IPS-18a (cell line): ENCODE measurements at regions not wholly inside any gene's neighbourhood (a gene's known extent, or its start where the extent isn't known, plus 50 kb on each side); places are given as distances from the start of the nearest gene placed in this dataset.
"Not testable (repeated sequence)": the region's sequence is repeated elsewhere in the genome, so short reads cannot be mapped to it uniquely, and the experiment has no call there.

Experiments
- H3K27ac ChIP-seq: one replicate; pipeline ENCODE4 v1.5.1; 2013; ENCODE audit warnings: low read length
- H3K27me3 ChIP-seq: one replicate; pipeline ENCODE4 v1.6.1; 2013; ENCODE audit warnings: mild to moderate bottlenecking, low read length; ENCODE audit not compliant: control insufficient read depth, insufficient read depth
- H3K36me3 ChIP-seq: one replicate; pipeline ENCODE4 v1.6.1; 2013; ENCODE audit warnings: low read depth, low read length; ENCODE audit not compliant: control insufficient read depth
- H3K4me1 ChIP-seq: one replicate; pipeline ENCODE4 v1.6.1; 2013; ENCODE audit warnings: low read depth, low read length; ENCODE audit not compliant: control insufficient read depth
- H3K4me3 ChIP-seq: one replicate; pipeline ENCODE4 v1.5.1; 2013; ENCODE audit warnings: low read length
- H3K9ac ChIP-seq: one replicate; pipeline ENCODE4 v1.6.1; 2013; ENCODE audit warnings: mild to moderate bottlenecking, low read length, moderate library complexity
- H3K9me3 ChIP-seq: one replicate; pipeline ENCODE4 v1.6.1; 2013; ENCODE audit warnings: low read depth, low read length; ENCODE audit not compliant: control insufficient read depth

DNA sequence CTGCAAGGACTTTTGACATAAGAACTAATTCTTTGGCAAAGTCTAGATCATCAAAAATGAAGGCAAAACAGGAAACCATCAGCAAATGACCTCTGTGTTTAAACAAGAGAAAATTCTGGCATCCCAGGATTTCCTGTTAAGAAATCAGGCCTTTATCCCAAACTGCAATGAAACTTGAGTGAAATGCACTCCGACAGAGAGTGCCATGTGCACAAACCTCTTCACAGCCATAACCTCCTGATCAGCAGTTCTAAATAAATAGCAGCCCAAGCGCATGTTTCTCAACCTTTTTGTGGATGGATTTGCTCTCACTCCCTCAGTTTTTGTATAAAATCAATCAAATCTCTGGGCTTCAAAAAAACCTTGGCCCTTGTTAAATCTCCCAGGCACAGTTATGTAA lies 107.7 kb upstream of the EEPD1 start:
- no peak overlapping the region for H3K4me3 ChIP-seq
- no peaks in the 10 kb centered on the region for H3K9me3 ChIP-seq
- H3K4me1 ChIP-seq, result peaks cover 21% of the 10 kb centered on the region
- no peaks in the 10 kb centered on the region for H3K27me3 ChIP-seq
- no peak overlapping the region for H3K27ac ChIP-seq
- H3K36me3 ChIP-seq, result no peaks in the 10 kb centered on the region
- H3K9ac ChIP-seq, result no peak overlapping the region

- no peak overlapping the region for H3K27ac ChIP-seq
- peaks cover 19% of the 10 kb centered on the region for H3K4me1 ChIP-seq
- H3K9ac ChIP-seq, result no peak overlapping the region
- H3K4me3 ChIP-seq, result no peak overlapping the region
- H3K27me3 ChIP-seq, result no peaks in the 10 kb centered on the region
- H3K36me3 ChIP-seq, result no peaks in the 10 kb centered on the region
- no peaks in the 10 kb centered on the region for H3K9me3 ChIP-seq
These were observed 107.2 kb upstream of the EEPD1 start for GRCh38 chr7:36045830-36046341.

DNA sequence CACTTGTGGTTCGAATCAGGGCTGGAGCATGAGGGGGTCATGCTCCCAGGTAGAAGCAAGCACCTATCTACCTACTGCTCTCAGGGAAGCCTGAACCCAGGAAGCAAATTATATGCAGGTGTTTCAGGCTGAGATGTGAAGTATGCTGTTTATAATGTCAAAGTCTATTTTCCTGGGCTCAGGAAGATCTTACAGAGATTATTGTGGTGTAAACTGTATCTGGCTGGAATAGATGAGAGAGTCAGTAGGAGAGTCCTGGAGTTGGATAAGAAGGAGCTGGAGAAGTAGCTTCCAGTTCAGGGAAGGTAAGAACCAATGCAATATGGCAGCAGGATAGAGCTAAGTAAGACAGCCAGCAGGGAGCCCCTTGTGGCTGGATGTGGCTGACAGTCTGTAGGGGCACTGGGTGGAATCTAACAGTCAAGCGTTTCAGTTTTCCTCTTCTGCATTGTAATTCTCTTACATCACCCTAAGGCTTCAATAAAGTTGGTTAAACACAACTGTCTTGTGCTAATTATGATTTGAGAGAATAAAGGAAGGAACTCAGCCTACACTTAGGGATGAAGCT lies 105.9 kb upstream of the EEPD1 start:
- Histone ChIP-seq H3K4me1 (peaks cover 19% of the 10 kb centered on the region), H3K9ac (no peak overlapping the region), H3K27ac (no peak overlapping the region)

DNA sequence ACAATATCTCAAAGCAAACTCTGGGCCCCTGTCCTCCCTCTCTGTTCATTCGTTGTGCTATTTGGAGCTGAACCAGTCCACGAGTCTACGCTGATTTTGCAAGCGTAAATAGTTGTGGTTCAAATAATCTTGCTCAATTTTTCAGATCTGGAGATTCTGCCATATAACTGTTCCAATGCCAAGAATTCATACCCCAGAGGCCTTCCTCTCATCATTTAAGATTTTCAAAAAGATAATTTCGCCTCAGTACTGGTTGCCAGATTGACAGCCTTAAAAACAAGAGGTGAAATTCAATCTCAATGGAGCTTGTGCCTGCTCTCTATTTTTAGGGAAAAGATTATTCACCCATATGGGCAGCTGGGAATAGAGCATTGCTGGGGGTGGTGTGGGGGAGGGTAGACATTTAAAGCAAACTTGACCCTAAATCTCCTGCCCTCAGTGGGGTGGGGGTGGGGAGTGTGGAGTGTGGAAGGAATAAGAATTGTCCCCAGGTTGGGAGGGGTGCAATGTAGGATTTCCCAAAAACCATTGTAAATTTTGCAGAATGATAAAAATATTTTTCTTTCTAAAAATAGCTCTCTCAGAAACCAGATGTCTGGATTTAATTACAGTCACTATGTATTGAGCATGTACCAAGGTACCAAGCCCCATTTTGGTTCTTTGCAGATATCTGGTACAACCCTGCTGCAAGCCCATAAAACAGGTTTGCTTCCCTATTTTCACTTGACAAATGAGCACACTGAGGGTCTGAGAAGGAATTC lies 104.7 kb upstream of the EEPD1 start:
- H3K27ac ChIP-seq, result no peak overlapping the region
- no peak overlapping the region for H3K9ac ChIP-seq
- no peak overlapping the region for H3K4me3 ChIP-seq
- H3K9me3 ChIP-seq, result no peaks in the 10 kb centered on the region
- no peaks in the 10 kb centered on the region for H3K36me3 ChIP-seq
- H3K4me1 ChIP-seq, result peaks cover 19% of the 10 kb centered on the region
- H3K27me3 ChIP-seq, result no peaks in the 10 kb centered on the region

More for the DNA sequence above, 105.9 kb upstream of the EEPD1 start:
- H3K27me3 ChIP-seq, result no peaks in the 10 kb centered on the region
- H3K4me3 ChIP-seq, result no peak overlapping the region
- no peaks in the 10 kb centered on the region for H3K9me3 ChIP-seq
- H3K36me3 ChIP-seq, result no peaks in the 10 kb centered on the region

GRCh38 chr7:36048902-36049240 lies 104.2 kb upstream of the EEPD1 start:
- H3K27me3 ChIP-seq, result no peaks in the 10 kb centered on the region
- no peak overlapping the region for H3K4me3 ChIP-seq
- no peak overlapping the region for H3K9ac ChIP-seq
- H3K9me3 ChIP-seq, result no peaks in the 10 kb centered on the region
- no peak overlapping the region for H3K27ac ChIP-seq
- H3K36me3 ChIP-seq, result no peaks in the 10 kb centered on the region
- H3K4me1 ChIP-seq, result peaks cover 19% of the 10 kb centered on the region

DNA sequence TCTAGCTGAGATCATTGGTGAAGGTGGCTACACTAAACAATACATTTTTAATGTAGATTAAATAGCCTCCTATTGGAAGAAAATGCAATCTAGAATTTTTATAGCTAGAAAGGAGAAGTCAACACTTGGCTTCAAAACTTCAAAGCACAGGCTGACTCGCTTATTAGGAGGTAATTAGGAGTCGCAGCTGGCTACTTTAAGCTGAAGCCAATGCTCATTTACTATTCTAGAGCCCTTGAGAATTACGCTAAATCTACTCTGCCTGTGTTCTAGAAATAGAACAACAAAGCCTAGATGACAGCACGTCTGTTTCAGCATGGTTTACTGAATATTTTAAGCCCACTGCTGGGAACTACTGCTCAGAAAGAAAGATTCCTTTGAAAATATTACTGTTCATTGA lies 101.6 kb upstream of the EEPD1 start:
- Histone ChIP-seq H3K4me3 (no peak overlapping the region), H3K27ac (no peak overlapping the region), H3K36me3 (no peaks in the 10 kb centered on the region), H3K27me3 (no peaks in the 10 kb centered on the region), H3K9ac (no peak overlapping the region), H3K9me3 (no peaks in the 10 kb centered on the region), H3K4me1 (peaks cover 11% of the 10 kb centered on the region)

- Histone ChIP-seq H3K9me3 (no peaks in the 10 kb centered on the region), H3K27me3 (no peaks in the 10 kb centered on the region), H3K4me3 (no peak overlapping the region), H3K9ac (no peak overlapping the region), H3K27ac (no peak overlapping the region), H3K36me3 (no peaks in the 10 kb centered on the region), H3K4me1 (peaks cover 10% of the 10 kb centered on the region)
These were observed 99.5 kb upstream of the EEPD1 start for GRCh38 chr7:36053589-36053988.

DNA sequence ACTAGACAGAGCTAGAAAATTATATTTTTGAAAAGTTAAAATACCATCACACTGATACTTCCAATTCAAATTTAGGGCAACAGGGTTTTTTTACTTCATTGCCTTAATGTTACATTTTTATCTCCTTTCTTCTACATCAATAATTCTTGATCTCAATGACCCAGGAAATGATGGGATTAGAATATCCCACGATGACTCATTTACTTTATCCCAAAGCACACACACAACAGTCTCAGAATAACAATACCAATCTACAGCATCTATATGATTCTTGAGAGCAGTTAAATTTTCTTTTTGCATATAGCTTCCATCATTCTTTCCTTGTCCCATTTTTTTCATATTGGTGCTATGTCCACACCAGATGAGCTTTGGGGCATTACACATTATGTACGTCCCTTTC lies 98.4 kb upstream of the EEPD1 start:
- Histone ChIP-seq H3K9me3 (no peaks in the 10 kb centered on the region), H3K27ac (no peak overlapping the region), H3K36me3 (no peaks in the 10 kb centered on the region), H3K4me1 (peaks cover 3% of the 10 kb centered on the region), H3K9ac (no peak overlapping the region), H3K27me3 (no peaks in the 10 kb centered on the region), H3K4me3 (no peak overlapping the region)

DNA sequence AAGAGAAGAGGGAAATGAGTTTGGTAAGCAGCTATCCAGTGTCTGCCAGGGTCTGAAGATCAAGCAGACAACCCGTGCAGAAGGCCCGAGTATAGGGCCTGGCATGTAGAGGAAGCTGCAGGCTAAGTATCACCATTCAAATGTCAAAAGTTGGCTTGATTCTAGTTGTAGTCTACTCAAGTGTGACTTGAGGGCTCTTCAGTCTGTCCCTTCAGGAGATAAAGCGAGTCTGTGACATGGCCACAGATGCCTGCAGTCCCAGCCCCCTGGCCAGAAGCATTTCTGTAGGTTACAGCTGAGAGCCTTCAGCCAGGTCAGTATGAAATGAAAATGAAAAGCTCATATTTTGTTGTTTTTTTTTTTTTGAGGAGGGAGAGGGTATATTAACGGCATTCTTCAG lies 97.8 kb upstream of the EEPD1 start:
- Histone ChIP-seq H3K27me3 (no peaks in the 10 kb centered on the region), H3K9ac (no peak overlapping the region), H3K27ac (no peak overlapping the region), H3K36me3 (no peaks in the 10 kb centered on the region), H3K9me3 (no peaks in the 10 kb centered on the region), H3K4me3 (no peak overlapping the region), H3K4me1 (no peaks in the 10 kb centered on the region)

- no peaks in the 10 kb centered on the region for H3K36me3 ChIP-seq
- no peaks in the 10 kb centered on the region for H3K27me3 ChIP-seq
- no peak overlapping the region for H3K4me3 ChIP-seq
- H3K27ac ChIP-seq, result no peak overlapping the region
- no peaks in the 10 kb centered on the region for H3K9me3 ChIP-seq
- no peaks in the 10 kb centered on the region for H3K4me1 ChIP-seq
- no peak overlapping the region for H3K9ac ChIP-seq
These were observed 95.7 kb upstream of the EEPD1 start for GRCh38 chr7:36057323-36057722.

DNA sequence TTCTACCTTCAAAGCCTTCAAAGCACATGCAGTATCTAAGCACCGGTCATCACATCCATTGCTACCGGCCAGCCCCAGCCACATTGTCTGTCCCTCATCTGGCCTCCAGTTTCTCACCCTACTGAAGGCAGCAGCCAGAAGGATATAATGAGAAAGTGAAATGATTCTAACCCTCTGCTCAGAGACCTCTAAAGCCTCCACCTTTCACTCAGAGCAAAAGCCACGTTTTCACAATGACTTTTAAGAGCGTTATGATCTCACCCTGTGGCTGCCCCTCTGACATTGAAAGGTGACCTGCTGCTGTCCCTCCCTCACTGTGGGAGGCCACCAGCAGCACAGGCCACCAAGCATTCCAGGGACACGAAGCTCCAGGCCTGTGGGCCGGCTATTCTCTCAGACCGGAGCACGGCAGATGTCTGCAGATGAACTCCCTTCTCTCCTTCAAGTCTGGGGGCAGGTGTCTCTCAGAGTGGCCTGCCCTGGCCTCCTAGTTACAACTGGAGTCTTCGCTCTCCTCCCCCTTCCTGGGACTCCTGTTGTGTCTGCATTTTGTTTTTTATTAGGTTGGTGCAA lies 94.9 kb upstream of the EEPD1 start:
- no peaks in the 10 kb centered on the region for H3K36me3 ChIP-seq
- no peaks in the 10 kb centered on the region for H3K9me3 ChIP-seq
- no peak overlapping the region for H3K9ac ChIP-seq
- H3K4me3 ChIP-seq, result no peak overlapping the region
- H3K27ac ChIP-seq, result no peak overlapping the region
- peaks cover 5% of the 10 kb centered on the region for H3K4me1 ChIP-seq
- H3K27me3 ChIP-seq, result no peaks in the 10 kb centered on the region

- not testable (repeated sequence) for H3K27me3 ChIP-seq, H3K4me3 ChIP-seq, H3K36me3 ChIP-seq, H3K27ac ChIP-seq, H3K9me3 ChIP-seq, H3K9ac ChIP-seq
- peaks cover 15% of the 10 kb centered on the region for H3K4me1 ChIP-seq
These were observed 92.7 kb upstream of the EEPD1 start for GRCh38 chr7:36060388-36060787.
